HG03571 (cell line): ENCODE measurements at regions not wholly inside any gene's neighbourhood (a gene's known extent, or its start where the extent isn't known, plus 50 kb on each side); places are given as distances from the start of the nearest gene placed in this dataset.

Experiments
- ATAC-seq: cut with Tn5 transposase; IDR thresholded peaks from one replicate; pipeline ENCODE4 v1.9.1; 2021; ENCODE audit not compliant: unreplicated experiment

GRCh38 chr3:70849911-70850699 is 537.7 kb upstream of the MDFIC2 start:
- ATAC-seq = no peak

GRCh38 chr3:70840106-70840870 is 527.9 kb upstream of the MDFIC2 start:
- ATAC-seq = no peak

- ATAC-seq = no peak
Measured at GRCh38 chr3:70833239-70833960, 521.0 kb upstream of the MDFIC2 start.

GRCh38 chr3:70832834-70833205 is 520.4 kb upstream of the MDFIC2 start:
- ATAC-seq = no peak

- no peak for ATAC-seq
Measured at GRCh38 chr3:70832089-70832833, 519.8 kb upstream of the MDFIC2 start.

GRCh38 chr3:70829092-70829491 is 516.7 kb upstream of the MDFIC2 start:
- ATAC-seq = no peak

- no peak for ATAC-seq
Measured at GRCh38 chr3:70824773-70825172, 512.3 kb upstream of the MDFIC2 start.

- ATAC-seq = no peak
Measured at GRCh38 chr3:70824078-70824477, 511.6 kb upstream of the MDFIC2 start.

GRCh38 chr3:70823622-70824021 is 511.2 kb upstream of the MDFIC2 start:
- ATAC-seq = no peak

- ATAC-seq = no peak
Measured at GRCh38 chr3:70822669-70823068, 510.2 kb upstream of the MDFIC2 start.

- ATAC-seq = no peak
Measured at GRCh38 chr3:70821602-70822001, 509.2 kb upstream of the MDFIC2 start.

- no peak for ATAC-seq
Measured at GRCh38 chr3:70820397-70820796, 508.0 kb upstream of the MDFIC2 start.

GRCh38 chr3:70818145-70818544 is 505.7 kb upstream of the MDFIC2 start:
- no peak for ATAC-seq

- no peak for ATAC-seq
Measured at GRCh38 chr3:70816346-70816745, 503.9 kb upstream of the MDFIC2 start.

- ATAC-seq = no peak
Measured at GRCh38 chr3:70815817-70816216, 503.4 kb upstream of the MDFIC2 start.

GRCh38 chr3:70813311-70813710 is 500.9 kb upstream of the MDFIC2 start:
- no peak for ATAC-seq

GRCh38 chr3:70811880-70812279 is 499.4 kb upstream of the MDFIC2 start:
- ATAC-seq = no peak

GRCh38 chr3:70808881-70809280 is 496.4 kb upstream of the MDFIC2 start:
- ATAC-seq = no peak

GRCh38 chr3:70806556-70806955 is 494.1 kb upstream of the MDFIC2 start:
- ATAC-seq = no peak

- ATAC-seq = no peak
Measured at GRCh38 chr3:70806021-70806420, 493.6 kb upstream of the MDFIC2 start.
